HFFc6 (cell line): ENCODE measurements at regions not wholly inside any gene's neighbourhood (a gene's known extent, or its start where the extent isn't known, plus 50 kb on each side); places are given as distances from the start of the nearest gene placed in this dataset.

ENCODE experiments used
- DNase-seq: peaks from one replicate; pipeline ENCODE4 v3.0.0-alpha.2; 2018
- H3K27ac Mint-ChIP-seq: 2 replicates; pipeline ENCODE4 v1.8.0; 2020; ENCODE audit warnings: mild to moderate bottlenecking, mixed read lengths
- H3K27me3 Mint-ChIP-seq: 2 replicates; pipeline ENCODE4 v1.8.0; 2021; ENCODE audit warnings: mild to moderate bottlenecking, moderate library complexity, mixed read lengths; ENCODE audit not compliant: insufficient read depth
- H3K36me3 Mint-ChIP-seq: 2 replicates; pipeline ENCODE4 v1.8.0; 2021; ENCODE audit warnings: low read depth, mixed read lengths
- H3K4me1 Mint-ChIP-seq: 2 replicates; pipeline ENCODE4 v1.8.0; 2020; ENCODE audit warnings: low read depth, mixed read lengths
- H3K4me3 Mint-ChIP-seq: 2 replicates; pipeline ENCODE4 v1.8.0; 2020; ENCODE audit warnings: mild to moderate bottlenecking, moderate library complexity, mixed read lengths
- H3K9me3 Mint-ChIP-seq: 2 replicates; pipeline ENCODE4 v1.8.0; 2020; ENCODE audit warnings: mild to moderate bottlenecking, mixed read lengths
- CTCF ChIP-seq: fragments of 200-600 bp; sonication (generic); IDR thresholded peaks from 2 replicates; pipeline ENCODE4 v1.5.0; 2021; ENCODE audit warnings: antibody characterized with exemption, mild to moderate bottlenecking

GRCh38 chr5:157926977-157927376 lies 68.0 kb upstream of the CLINT1 start:
- Mint-ChIP-seq H3K27me3 (peaks cover 4% of the 10 kb centered on the region), H3K4me1 (peaks cover 8% of the 10 kb centered on the region; the same call in 1 of the 2 replicates), H3K27ac (no peak overlapping the region), H3K36me3 (no peaks in the 10 kb centered on the region), H3K9me3 (no peaks in the 10 kb centered on the region), H3K4me3 (no peak overlapping the region)
- TF ChIP-seq CTCF, result no peak
- DNase-seq, result no peak

GRCh38 chr5:157925786-157926671 lies 67.1 kb upstream of the CLINT1 start:
- no peak for DNase-seq
- peaks cover 8% of the 10 kb centered on the region; the same call in 1 of the 2 replicates for H3K4me1 Mint-ChIP-seq
- no peak overlapping the region for H3K4me3 Mint-ChIP-seq
- no peaks in the 10 kb centered on the region for H3K36me3 Mint-ChIP-seq
- no peak overlapping the region for H3K27ac Mint-ChIP-seq
- no peak for TF ChIP-seq CTCF
- no peaks in the 10 kb centered on the region for H3K9me3 Mint-ChIP-seq
- H3K27me3 Mint-ChIP-seq, result peaks cover 7% of the 10 kb centered on the region

GRCh38 chr5:157924931-157925729 lies 66.2 kb upstream of the CLINT1 start:
- H3K4me1 Mint-ChIP-seq, result peaks cover 10% of the 10 kb centered on the region
- H3K9me3 Mint-ChIP-seq, result no peaks in the 10 kb centered on the region
- H3K27me3 Mint-ChIP-seq, result peaks cover 9% of the 10 kb centered on the region
- no peaks in the 10 kb centered on the region for H3K36me3 Mint-ChIP-seq
- H3K27ac Mint-ChIP-seq, result no peak overlapping the region
- no peak for TF ChIP-seq CTCF
- no peak for DNase-seq
- H3K4me3 Mint-ChIP-seq, result no peak overlapping the region

GRCh38 chr5:157924490-157924889 lies 65.5 kb upstream of the CLINT1 start:
- DNase-seq, result no peak
- no peaks in the 10 kb centered on the region for H3K36me3 Mint-ChIP-seq
- no peak for TF ChIP-seq CTCF
- H3K9me3 Mint-ChIP-seq, result no peaks in the 10 kb centered on the region
- no peak overlapping the region for H3K4me3 Mint-ChIP-seq
- H3K27me3 Mint-ChIP-seq, result peaks cover 12% of the 10 kb centered on the region
- peaks cover 16% of the 10 kb centered on the region for H3K4me1 Mint-ChIP-seq
- H3K27ac Mint-ChIP-seq, result no peak overlapping the region

GRCh38 chr5:157923765-157924164 lies 64.8 kb upstream of the CLINT1 start:
- Mint-ChIP-seq H3K4me3 (no peak overlapping the region), H3K4me1 (peaks cover 21% of the 10 kb centered on the region), H3K27me3 (peaks cover 12% of the 10 kb centered on the region), H3K9me3 (no peaks in the 10 kb centered on the region), H3K27ac (no peak overlapping the region), H3K36me3 (no peaks in the 10 kb centered on the region)
- no peak for DNase-seq
- TF ChIP-seq CTCF, result no peak
